Right atrium auricular region (tissue), 2 donors: ENCODE measurements at regions not wholly inside any gene's neighbourhood (a gene's known extent, or its start where the extent isn't known, plus 50 kb on each side); places are given as distances from the start of the nearest gene placed in this dataset.

Experiments
- DNase-seq: peaks from one replicate; pipeline ENCODE4 v3.0.0-alpha.2; 2019; ENCODE audit warnings: low spot score
- H3K27ac ChIP-seq, 2 donors: fragments of 200-600 bp; sonication (generic); 1 replicate in 1 of 2; 2 replicates in 1 of 2; pipeline ENCODE4 v1.5.1; 2016 to 2019
- H3K27me3 ChIP-seq, 2 donors: fragments of 200-600 bp; sonication (generic); one replicate each; pipeline versions ENCODE4 v1.5.1 to v1.6.0; 2017 to 2019
- H3K36me3 ChIP-seq: fragments of 200-600 bp; sonication (generic); one replicate; pipeline ENCODE4 v1.5.1; 2016
- H3K4me1 ChIP-seq, 2 donors: fragments of 200-600 bp; sonication (generic); one replicate each; pipeline versions ENCODE4 v1.5.1 to v1.6.0; 2017 to 2019
- H3K4me3 ChIP-seq, 2 donors: fragments of 200-600 bp; sonication (generic); 1 replicate in 1 of 2; 2 replicates in 1 of 2; pipeline ENCODE4 v1.5.1; 2017 to 2019; ENCODE audit warnings: mild to moderate bottlenecking in 1 of 2, moderate library complexity in 1 of 2
- H3K9me3 ChIP-seq, 2 donors: fragments of 200-600 bp; sonication (generic); one replicate each; pipeline ENCODE4 v1.5.1; 2019
- CTCF ChIP-seq, 2 donors: fragments of 200-600 bp; sonication (generic); IDR thresholded peaks; one replicate each; pipeline ENCODE4 v1.5.1; 2019; ENCODE audit warnings: antibody characterized with exemption in 2 of 2

GRCh38 chr19:32257326-32258073, 87.9 kb upstream of the ZNF507 start:
- TF ChIP-seq CTCF (IDR thresholded peaks at IDR 0.05) = no peak
- Histone ChIP-seq H3K27ac (no peak overlapping the region), H3K4me1 (no peaks in the 10 kb centered on the region), H3K4me3 (no peak overlapping the region), H3K36me3 (no peaks in the 10 kb centered on the region), H3K27me3 (no peaks in the 10 kb centered on the region), H3K9me3 (peaks cover 0 to 4% of the 10 kb centered on the region in 2 donors)
- no peak for DNase-seq

GRCh38 chr19:32258167-32258566, 87.2 kb upstream of the ZNF507 start:
- Histone ChIP-seq H3K36me3 (no peaks in the 10 kb centered on the region), H3K27me3 (no peaks in the 10 kb centered on the region), H3K9me3 (peaks cover 0 to 4% of the 10 kb centered on the region in 2 donors), H3K4me3 (no peak overlapping the region), H3K27ac (no peak overlapping the region), H3K4me1 (no peaks in the 10 kb centered on the region)
- TF ChIP-seq CTCF (IDR thresholded peaks at IDR 0.05) = no peak
- DNase-seq = no peak

GRCh38 chr19:32264568-32264967, 80.8 kb upstream of the ZNF507 start:
- TF ChIP-seq CTCF (IDR thresholded peaks at IDR 0.05) = no peak
- DNase-seq = no peak
- Histone ChIP-seq H3K27ac (no peak overlapping the region), H3K4me1 (no peaks in the 10 kb centered on the region), H3K9me3 (peaks cover 0 to 2% of the 10 kb centered on the region in 2 donors), H3K27me3 (no peaks in the 10 kb centered on the region), H3K4me3 (no peak overlapping the region), H3K36me3 (no peaks in the 10 kb centered on the region)

- H3K27ac ChIP-seq = no peak overlapping the region
- TF ChIP-seq CTCF (IDR thresholded peaks at IDR 0.05) = no peak
- no peaks in the 10 kb centered on the region for H3K4me1 ChIP-seq
- H3K27me3 ChIP-seq = no peaks in the 10 kb centered on the region
- H3K4me3 ChIP-seq = no peak overlapping the region
- no peaks in the 10 kb centered on the region for H3K9me3 ChIP-seq
- DNase-seq = no peak
- H3K36me3 ChIP-seq = no peaks in the 10 kb centered on the region
These were observed 79.4 kb upstream of the ZNF507 start for GRCh38 chr19:32265995-32266394.

- Histone ChIP-seq H3K4me1 (no peaks in the 10 kb centered on the region), H3K4me3 (no peak overlapping the region), H3K27ac (no peak overlapping the region), H3K9me3 (no peaks in the 10 kb centered on the region), H3K27me3 (no peaks in the 10 kb centered on the region), H3K36me3 (no peaks in the 10 kb centered on the region)
- no peak for DNase-seq
- TF ChIP-seq CTCF (IDR thresholded peaks at IDR 0.05) = no peak
These were observed 79.0 kb upstream of the ZNF507 start for GRCh38 chr19:32266460-32266859.

GRCh38 chr19:32268381-32268780, 77.0 kb upstream of the ZNF507 start:
- Histone ChIP-seq H3K4me1 (no peaks in the 10 kb centered on the region), H3K36me3 (no peaks in the 10 kb centered on the region), H3K9me3 (no peaks in the 10 kb centered on the region), H3K27me3 (no peaks in the 10 kb centered on the region), H3K27ac (no peak overlapping the region), H3K4me3 (no peak overlapping the region)
- TF ChIP-seq CTCF (IDR thresholded peaks at IDR 0.05) = no peak
- no peak for DNase-seq
